Stimulated activated memory B cell treated with anti-CD40 and anti-IgM and Interleukin-4, amounts not matched to agents 10 μg/mL and 1 μg/mL and 100 μg/mL, for 72 hours (primary cell): ENCODE measurements at regions not wholly inside any gene's neighbourhood (a gene's known extent, or its start where the extent isn't known, plus 50 kb on each side); places are given as distances from the start of the nearest gene placed in this dataset.
"Not testable (repeated sequence)": the region's sequence is repeated elsewhere in the genome, so short reads cannot be mapped to it uniquely, and the experiment has no call there.

ENCODE experiments used
- ATAC-seq: fragments of 150-1000 bp; cut with Tn5 transposase; 2 replicates; pipeline ENCODE4 v1.10.0; 2021
- H3K27ac Mint-ChIP-seq: one replicate; pipeline ENCODE4 v1.8.0; 2022; ENCODE audit warnings: mild to moderate bottlenecking, mixed read lengths
- H3K27me3 Mint-ChIP-seq: one replicate; pipeline ENCODE4 v1.8.0; 2022; ENCODE audit warnings: mixed read lengths
- H3K36me3 Mint-ChIP-seq: one replicate; pipeline ENCODE4 v1.8.0; 2022; ENCODE audit warnings: mixed read lengths
- H3K4me1 Mint-ChIP-seq: one replicate; pipeline ENCODE4 v1.8.0; 2022; ENCODE audit warnings: mixed read lengths
- H3K4me3 Mint-ChIP-seq: one replicate; pipeline ENCODE4 v1.8.0; 2022; ENCODE audit warnings: mild to moderate bottlenecking, moderate library complexity, mixed read lengths
- H3K9me3 Mint-ChIP-seq: one replicate; pipeline ENCODE4 v1.8.0; 2022; ENCODE audit warnings: mixed read lengths

GRCh38 chr5:3182133-3182876 is 413.3 kb upstream of the IRX1 start:
- no peaks in the 10 kb centered on the region for H3K27me3 Mint-ChIP-seq
- no peak overlapping the region for H3K27ac Mint-ChIP-seq
- H3K9me3 Mint-ChIP-seq, result peaks cover 3% of the 10 kb centered on the region
- H3K4me1 Mint-ChIP-seq, result no peaks in the 10 kb centered on the region
- no peak overlapping the region for H3K4me3 Mint-ChIP-seq
- no peaks in the 10 kb centered on the region for H3K36me3 Mint-ChIP-seq
- ATAC-seq, result no peak

GRCh38 chr5:3181671-3182070 is 414.0 kb upstream of the IRX1 start:
- no peak for ATAC-seq
- peaks cover 3% of the 10 kb centered on the region for H3K9me3 Mint-ChIP-seq
- no peaks in the 10 kb centered on the region for H3K4me1 Mint-ChIP-seq
- H3K27me3 Mint-ChIP-seq, result no peaks in the 10 kb centered on the region
- H3K4me3 Mint-ChIP-seq, result no peak overlapping the region
- no peak overlapping the region for H3K27ac Mint-ChIP-seq
- H3K36me3 Mint-ChIP-seq, result no peaks in the 10 kb centered on the region

DNA sequence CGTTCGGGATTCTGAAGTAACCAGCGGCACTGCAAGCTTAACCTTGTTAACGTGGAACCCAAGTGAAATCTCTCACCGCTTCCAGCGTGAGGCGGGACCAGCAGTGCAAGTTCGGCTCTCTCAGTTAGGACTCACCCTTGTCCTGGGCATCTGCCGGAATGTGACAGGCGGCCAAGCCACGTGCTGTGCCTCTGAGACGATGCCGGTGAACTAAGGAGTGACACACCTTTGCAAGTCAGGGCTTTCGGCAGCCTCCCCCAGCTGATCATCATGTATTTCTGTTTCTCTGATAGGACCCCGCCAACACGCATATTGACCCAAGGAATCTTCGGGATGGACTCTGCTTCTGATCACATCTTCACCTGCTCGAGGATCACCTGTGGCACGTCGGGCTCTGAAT is 415.0 kb upstream of the IRX1 start:
- H3K4me3 Mint-ChIP-seq, result no peak overlapping the region
- no peak overlapping the region for H3K27ac Mint-ChIP-seq
- no peak for ATAC-seq
- no peaks in the 10 kb centered on the region for H3K27me3 Mint-ChIP-seq
- H3K9me3 Mint-ChIP-seq, result peaks cover 3% of the 10 kb centered on the region
- no peaks in the 10 kb centered on the region for H3K4me1 Mint-ChIP-seq
- H3K36me3 Mint-ChIP-seq, result no peaks in the 10 kb centered on the region

DNA sequence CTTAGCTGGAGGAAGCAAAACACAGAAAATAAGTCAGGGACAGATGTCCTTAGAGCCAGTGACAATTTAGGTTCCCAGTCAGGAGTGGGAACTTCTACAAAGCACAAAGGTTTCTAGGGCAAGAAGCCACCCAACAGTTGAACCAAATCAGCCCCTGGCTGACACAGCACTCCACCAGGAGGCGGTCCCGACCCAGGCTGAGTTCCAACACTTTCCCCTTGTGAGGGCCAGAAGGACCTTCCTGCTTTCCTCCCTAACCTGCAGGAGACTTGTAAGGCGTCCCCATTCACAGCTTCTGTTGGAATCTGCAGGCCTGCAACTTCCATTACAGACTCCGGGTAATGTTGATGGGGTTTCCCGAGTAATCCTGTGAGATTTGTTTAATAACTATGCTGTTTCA is 416.4 kb upstream of the IRX1 start:
- H3K9me3 Mint-ChIP-seq, result peaks cover 6% of the 10 kb centered on the region
- H3K4me1 Mint-ChIP-seq, result no peaks in the 10 kb centered on the region
- ATAC-seq, result no peak
- H3K36me3 Mint-ChIP-seq, result no peaks in the 10 kb centered on the region
- no peak overlapping the region for H3K4me3 Mint-ChIP-seq
- H3K27ac Mint-ChIP-seq, result no peak overlapping the region
- no peaks in the 10 kb centered on the region for H3K27me3 Mint-ChIP-seq

DNA sequence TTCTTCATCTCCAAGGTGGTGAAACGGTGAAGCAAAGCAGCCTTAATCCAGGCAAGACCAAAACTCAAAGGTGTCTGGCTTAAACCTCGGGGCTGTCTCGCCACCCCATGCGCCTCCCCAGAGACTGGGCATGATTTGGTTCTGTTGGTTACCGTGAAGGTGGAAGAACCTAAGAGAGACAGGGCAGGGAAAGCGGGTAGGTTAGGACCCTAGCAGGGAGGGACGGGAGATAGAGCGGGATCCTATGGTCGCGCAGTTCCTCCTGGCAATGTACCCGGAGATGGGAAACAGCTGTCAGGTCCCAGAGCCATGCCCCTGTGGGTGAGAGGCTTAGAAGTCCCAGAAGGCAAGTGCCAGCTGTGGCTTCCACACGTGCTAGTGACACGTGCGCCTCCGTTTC is 418.3 kb upstream of the IRX1 start:
- Mint-ChIP-seq H3K4me3 (no peak overlapping the region), H3K4me1 (no peaks in the 10 kb centered on the region), H3K27me3 (no peaks in the 10 kb centered on the region), H3K27ac (no peak overlapping the region), H3K36me3 (no peaks in the 10 kb centered on the region), H3K9me3 (peaks cover 6% of the 10 kb centered on the region)
- ATAC-seq, result no peak

DNA sequence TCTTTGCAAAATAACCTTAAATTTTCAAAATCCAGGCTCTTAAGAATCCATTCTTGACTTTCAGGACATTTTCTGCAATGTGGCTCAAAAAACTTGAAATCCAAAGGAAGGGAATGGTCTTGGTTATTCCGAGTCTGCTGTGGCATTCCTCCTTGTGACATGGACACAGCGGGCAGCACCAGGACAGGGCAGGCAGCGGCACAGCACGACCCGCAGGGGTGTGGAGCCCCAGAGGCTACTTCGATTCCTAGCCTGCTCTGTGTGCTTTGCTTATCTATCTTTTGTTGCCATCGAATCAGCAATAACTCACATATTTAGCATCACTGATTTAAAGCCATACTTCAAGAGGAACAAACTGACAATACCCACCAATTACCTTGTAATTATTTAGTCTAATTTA is 420.2 kb upstream of the IRX1 start:
- Mint-ChIP-seq H3K4me1 (no peaks in the 10 kb centered on the region), H3K9me3 (peaks cover 9% of the 10 kb centered on the region), H3K27ac (no peak overlapping the region), H3K4me3 (no peak overlapping the region), H3K36me3 (no peaks in the 10 kb centered on the region), H3K27me3 (no peaks in the 10 kb centered on the region)
- no peak for ATAC-seq

DNA sequence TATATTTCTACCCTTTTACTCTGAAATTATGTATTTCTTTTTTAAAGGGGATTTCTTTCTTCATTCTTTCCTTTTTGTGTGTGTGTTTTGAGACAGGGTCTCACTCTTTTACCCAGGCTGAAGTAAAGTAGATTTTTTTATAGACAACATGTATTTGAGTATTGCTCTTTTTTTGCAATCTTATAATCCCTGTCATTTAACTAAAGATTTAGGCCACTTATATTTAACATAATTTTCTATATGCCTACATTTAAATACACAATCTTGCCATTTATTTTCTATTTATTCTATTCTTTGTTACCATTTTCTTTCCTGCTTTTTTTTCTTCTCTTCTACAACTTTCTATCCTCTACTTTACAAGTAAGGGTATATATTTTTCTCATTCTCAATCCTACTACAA is 416.0 kb upstream of the IRX2 start:
- no peaks in the 10 kb centered on the region for H3K36me3 Mint-ChIP-seq
- H3K27ac Mint-ChIP-seq, result no peak overlapping the region
- H3K4me3 Mint-ChIP-seq, result no peak overlapping the region
- peaks cover 24% of the 10 kb centered on the region for H3K9me3 Mint-ChIP-seq
- H3K27me3 Mint-ChIP-seq, result no peaks in the 10 kb centered on the region
- no peaks in the 10 kb centered on the region for H3K4me1 Mint-ChIP-seq
- ATAC-seq, result no peak

GRCh38 chr5:3163626-3164025 is 412.1 kb upstream of the IRX2 start:
- H3K27ac Mint-ChIP-seq, result no peak overlapping the region
- H3K9me3 Mint-ChIP-seq, result peaks cover 28% of the 10 kb centered on the region

GRCh38 chr5:3161672-3162071 is 410.2 kb upstream of the IRX2 start:
- no peaks in the 10 kb centered on the region for H3K27me3 Mint-ChIP-seq

More at GRCh38 chr5:3163626-3164025, 412.1 kb upstream of the IRX2 start:
- Mint-ChIP-seq H3K4me3 (no peak overlapping the region), H3K27me3 (no peaks in the 10 kb centered on the region), H3K4me1 (no peaks in the 10 kb centered on the region), H3K36me3 (no peaks in the 10 kb centered on the region)
- ATAC-seq, result peak; percentile 20

DNA sequence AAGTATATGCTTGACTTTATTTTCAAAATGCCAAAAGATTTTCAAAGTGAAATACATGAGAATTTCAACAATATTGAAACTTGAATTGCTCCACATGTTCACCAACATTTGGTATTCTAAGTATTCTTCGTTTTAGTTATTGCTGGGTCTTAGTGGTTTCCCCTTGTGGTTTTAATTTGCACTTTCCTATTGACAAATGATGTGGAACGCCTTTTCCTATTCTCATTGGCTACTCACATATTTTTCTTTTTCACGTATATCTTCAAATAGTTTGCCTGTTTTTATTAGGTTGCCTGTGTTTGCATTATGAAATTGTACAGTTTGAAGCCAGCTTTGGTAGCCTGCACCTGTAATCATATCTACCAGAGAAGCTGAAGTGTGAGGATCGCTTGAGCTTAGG is 405.7 kb upstream of the IRX2 start:
- Mint-ChIP-seq H3K9me3 (peaks cover 7% of the 10 kb centered on the region), H3K36me3 (no peaks in the 10 kb centered on the region), H3K27ac (no peak overlapping the region), H3K4me3 (no peak overlapping the region), H3K4me1 (no peaks in the 10 kb centered on the region), H3K27me3 (no peaks in the 10 kb centered on the region)
- ATAC-seq, result no peak

More at GRCh38 chr5:3161672-3162071, 410.2 kb upstream of the IRX2 start:
- H3K36me3 Mint-ChIP-seq, result no peaks in the 10 kb centered on the region
- H3K27ac Mint-ChIP-seq, result no peak overlapping the region
- ATAC-seq, result no peak
- peaks cover 19% of the 10 kb centered on the region for H3K9me3 Mint-ChIP-seq
- no peaks in the 10 kb centered on the region for H3K4me1 Mint-ChIP-seq
- H3K4me3 Mint-ChIP-seq, result no peak overlapping the region

DNA sequence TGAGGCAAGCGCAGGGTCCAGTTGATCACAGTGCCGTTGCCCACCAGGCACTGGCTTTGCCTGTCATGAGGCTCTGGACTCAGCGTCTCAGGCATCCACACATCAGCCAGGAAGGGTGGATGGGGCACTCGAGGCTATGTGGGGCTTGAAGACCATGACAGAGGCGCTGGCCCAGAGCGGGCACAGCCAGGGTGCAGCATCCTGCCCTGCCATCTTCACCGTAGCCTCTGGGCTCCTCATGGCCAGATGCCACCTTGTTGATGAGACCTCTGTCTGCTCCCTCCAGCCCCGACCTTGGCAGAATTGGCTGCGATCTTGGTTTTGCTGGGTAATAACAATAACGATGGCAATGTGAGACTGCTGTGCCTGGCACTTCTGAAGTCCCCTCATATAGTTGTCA is 404.2 kb upstream of the IRX2 start:
- no peaks in the 10 kb centered on the region for H3K27me3 Mint-ChIP-seq
- no peaks in the 10 kb centered on the region for H3K4me1 Mint-ChIP-seq
- H3K36me3 Mint-ChIP-seq, result no peaks in the 10 kb centered on the region
- no peak overlapping the region for H3K27ac Mint-ChIP-seq
- no peak overlapping the region for H3K4me3 Mint-ChIP-seq
- peaks cover 6% of the 10 kb centered on the region for H3K9me3 Mint-ChIP-seq
- no peak for ATAC-seq

GRCh38 chr5:3155046-3155445 is 403.6 kb upstream of the IRX2 start:
- Mint-ChIP-seq H3K27ac (no peak overlapping the region), H3K4me3 (no peak overlapping the region), H3K4me1 (no peaks in the 10 kb centered on the region), H3K9me3 (peaks cover 6% of the 10 kb centered on the region), H3K27me3 (peaks cover 4% of the 10 kb centered on the region), H3K36me3 (no peaks in the 10 kb centered on the region)
- no peak for ATAC-seq

GRCh38 chr5:3153906-3154305 is 402.4 kb upstream of the IRX2 start:
- peaks cover 11% of the 10 kb centered on the region for H3K27me3 Mint-ChIP-seq
- ATAC-seq, result no peak
- H3K9me3 Mint-ChIP-seq, result peaks cover 6% of the 10 kb centered on the region
- no peaks in the 10 kb centered on the region for H3K36me3 Mint-ChIP-seq
- no peaks in the 10 kb centered on the region for H3K4me1 Mint-ChIP-seq
- H3K4me3 Mint-ChIP-seq, result no peak overlapping the region
- H3K27ac Mint-ChIP-seq, result no peak overlapping the region

- Mint-ChIP-seq H3K4me1 (no peaks in the 10 kb centered on the region), H3K9me3 (peaks cover 6% of the 10 kb centered on the region), H3K27me3 (peaks cover 11% of the 10 kb centered on the region), H3K27ac (no peak overlapping the region), H3K36me3 (no peaks in the 10 kb centered on the region), H3K4me3 (no peak overlapping the region)
- no peak for ATAC-seq
Measured at GRCh38 chr5:3153226-3153858, 401.9 kb upstream of the IRX2 start.

DNA sequence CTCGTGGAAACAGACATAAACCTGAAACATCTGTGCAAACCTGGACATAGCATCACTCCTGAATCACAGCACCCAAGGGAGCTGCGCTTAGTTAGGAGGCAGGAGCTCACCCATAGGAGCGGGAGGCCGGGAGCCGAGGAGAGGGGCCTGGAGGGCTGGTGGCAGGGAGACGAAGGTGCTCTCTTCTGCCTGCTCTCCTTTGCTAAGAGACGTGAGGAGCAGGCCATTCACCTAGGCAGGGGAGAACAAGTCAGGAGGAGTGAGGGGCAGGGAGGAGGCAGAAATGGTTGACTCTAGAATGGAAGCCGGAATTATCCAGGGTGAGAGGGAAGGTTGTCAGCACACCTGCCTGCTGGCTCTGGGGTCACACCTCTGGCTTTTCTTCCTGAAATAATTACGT is 398.4 kb upstream of the IRX2 start:
- ATAC-seq, result no peak
- H3K9me3 Mint-ChIP-seq, result peaks cover 6% of the 10 kb centered on the region
- no peak overlapping the region for H3K27ac Mint-ChIP-seq
- no peaks in the 10 kb centered on the region for H3K36me3 Mint-ChIP-seq
- H3K4me3 Mint-ChIP-seq, result no peak overlapping the region
- H3K4me1 Mint-ChIP-seq, result no peaks in the 10 kb centered on the region
- peaks cover 11% of the 10 kb centered on the region for H3K27me3 Mint-ChIP-seq

DNA sequence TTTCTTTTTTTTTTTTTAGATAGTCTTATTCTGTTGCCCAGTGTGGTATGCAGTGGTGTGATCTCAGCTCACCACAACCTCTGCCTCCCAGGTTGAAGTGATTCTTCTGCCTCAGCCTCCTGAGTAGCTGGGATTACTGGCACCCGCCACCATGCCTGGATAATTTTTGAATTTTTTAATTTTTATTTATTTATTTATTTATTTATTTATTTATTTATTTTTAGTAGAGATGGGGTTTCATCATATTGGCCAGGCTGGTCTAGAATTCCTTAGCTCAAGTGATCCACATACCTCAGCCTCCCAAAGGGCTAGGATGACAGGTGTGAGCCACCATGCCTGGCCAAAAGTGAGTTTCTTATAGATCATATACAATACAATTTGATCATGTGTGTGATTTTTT is 395.9 kb upstream of the IRX2 start:
- not testable (repeated sequence) for H3K4me1 Mint-ChIP-seq, H3K9me3 Mint-ChIP-seq, ATAC-seq, H3K4me3 Mint-ChIP-seq, H3K27ac Mint-ChIP-seq, H3K36me3 Mint-ChIP-seq
- H3K27me3 Mint-ChIP-seq, result peaks cover 11% of the 10 kb centered on the region
